GM10266 (cell line): ENCODE measurements at regions not wholly inside any gene's neighbourhood (a gene's known extent, or its start where the extent isn't known, plus 50 kb on each side); places are given as distances from the start of the nearest gene placed in this dataset.
"Not testable (repeated sequence)": the region's sequence is repeated elsewhere in the genome, so short reads cannot be mapped to it uniquely, and the experiment has no call there.

Experiments used
- DNase-seq: peaks from one replicate; pipeline ENCODE4 v3.0.0; 2012; ENCODE audit errors: extremely low spot score
- CTCF ChIP-seq: IDR thresholded peaks from 2 replicates; pipeline ENCODE4 v1.5.1; 2012; ENCODE audit warnings: mild to moderate bottlenecking, low read depth; ENCODE audit not compliant: control insufficient read depth, insufficient read depth; ENCODE audit errors: missing control alignments

DNA sequence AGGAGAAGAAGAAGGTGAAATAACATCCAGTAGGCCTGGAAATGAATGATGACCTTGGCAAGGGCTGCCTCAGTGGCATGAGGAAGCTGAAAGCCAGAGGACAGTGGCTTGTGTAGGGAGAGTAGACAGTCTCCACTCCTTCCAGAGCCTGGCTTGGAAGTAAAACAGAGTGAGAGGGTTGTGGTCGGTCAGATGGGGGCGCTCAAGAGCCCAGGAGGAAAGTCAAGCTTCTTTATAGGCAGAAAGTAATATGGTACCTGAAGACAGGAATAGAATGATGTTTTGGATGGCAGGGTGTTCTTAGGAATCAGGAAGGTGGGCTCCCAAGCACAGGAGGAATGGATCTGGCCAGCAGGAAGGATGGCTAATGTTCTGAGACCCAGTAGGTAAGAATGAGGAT is 75.1 kb upstream of the TSC22D1 start:
- DNase-seq = no peak
- no peak for TF ChIP-seq CTCF

- no peak for TF ChIP-seq CTCF
- no peak for DNase-seq
Observed at GRCh38 chr13:44649834-44650233, 73.7 kb upstream of the TSC22D1 start.

- no peak for TF ChIP-seq CTCF
- peak; percentile 29 for DNase-seq
Observed at GRCh38 chr13:44649104-44649428, 72.9 kb upstream of the TSC22D1 start.

- peak; percentile 35 for DNase-seq
Observed at GRCh38 chr13:44648392-44649103, 72.4 kb upstream of the TSC22D1 start.

GRCh38 chr13:44647560-44647959 is 71.4 kb upstream of the TSC22D1 start:
- not testable (repeated sequence) for DNase-seq

More at GRCh38 chr13:44648392-44649103, 72.4 kb upstream of the TSC22D1 start:
- TF ChIP-seq CTCF = no peak

DNA sequence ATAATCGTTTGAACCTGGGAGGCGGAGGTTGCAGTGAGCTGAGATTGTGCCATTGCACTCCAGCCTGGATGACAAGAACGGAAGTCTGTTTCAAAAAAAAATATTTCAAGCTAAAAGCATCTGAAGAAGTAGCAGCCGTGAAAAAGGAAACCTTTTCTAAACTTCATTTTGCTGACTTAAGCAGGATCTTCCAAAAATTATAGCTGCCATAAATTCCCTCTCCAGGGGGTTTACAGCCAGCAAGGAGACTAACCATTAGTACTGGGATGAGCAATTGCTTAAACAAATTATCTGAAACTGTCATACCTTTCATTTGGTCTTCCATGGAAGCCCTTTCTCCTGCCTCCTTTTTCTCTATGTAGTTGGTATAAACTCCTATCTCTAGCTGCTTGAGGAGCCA is 69.9 kb upstream of the TSC22D1 start:
- DNase-seq = no peak
- no peak for TF ChIP-seq CTCF

- TF ChIP-seq CTCF = no peak
- DNase-seq = no peak
Observed at GRCh38 chr13:44643256-44643655, 67.1 kb upstream of the TSC22D1 start.

DNA sequence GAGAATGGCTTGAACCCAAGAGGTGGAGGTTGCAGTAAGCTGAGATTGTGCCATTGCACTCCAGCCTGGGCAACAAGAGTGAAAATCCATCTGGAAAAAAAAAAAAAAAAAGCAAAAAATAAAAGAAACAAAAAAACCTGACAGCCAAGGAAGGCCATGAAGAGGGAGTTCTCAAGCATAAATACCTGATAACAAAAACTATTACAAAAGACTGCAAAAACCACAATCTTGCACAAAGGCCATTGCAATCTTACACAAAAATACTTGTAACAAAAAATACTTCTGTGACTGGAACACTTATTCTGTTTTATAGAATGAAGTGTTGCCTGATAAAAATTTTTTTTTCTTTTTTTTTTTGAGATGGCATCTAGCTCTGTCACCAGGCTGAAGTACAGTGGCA is 61.5 kb upstream of the TSC22D1 start:
- DNase-seq = no peak
- TF ChIP-seq CTCF = no peak
